Stomach (tissue), 8 donors: ENCODE measurements at regions not wholly inside any gene's neighbourhood (a gene's known extent, or its start where the extent isn't known, plus 50 kb on each side); places are given as distances from the start of the nearest gene placed in this dataset.

ENCODE experiments used
- DNase-seq, 2 donors: peaks; one replicate each; pipeline versions ENCODE4 v3.0.0 to v3.0.0-alpha.2; 2013 to 2019
- H3K27ac ChIP-seq, 5 donors: fragments of 200-600 bp in 4 of 5; sonication (generic) in 4 of 5; one replicate each; pipeline ENCODE4 v1.5.1; 2013 to 2019; ENCODE audit warnings: mild to moderate bottlenecking in 1 of 5, moderate library complexity in 1 of 5
- H3K27me3 ChIP-seq, 3 donors: fragments of 200-600 bp; sonication (generic); one replicate each; pipeline ENCODE4 v1.5.1; 2017 to 2019; ENCODE audit warnings: mixed run types in 1 of 3
- H3K36me3 ChIP-seq, 4 donors: fragments of 200-600 bp; sonication (generic); 1 replicate in 3 of 4; 2 replicates in 1 of 4; pipeline ENCODE4 v1.5.1; 2016 to 2019
- H3K4me1 ChIP-seq, 4 donors: fragments of 200-600 bp; sonication (generic); one replicate each; pipeline ENCODE4 v1.5.1; 2016 to 2019
- H3K4me3 ChIP-seq, 4 donors: fragments of 200-600 bp; sonication (generic) in 3 of 4; one replicate each; pipeline ENCODE4 v1.5.1; 2016 to 2019; ENCODE audit warnings: mild to moderate bottlenecking in 1 of 4
- H3K9me3 ChIP-seq, 4 donors: fragments of 200-600 bp; sonication (generic); one replicate each; pipeline ENCODE4 v1.5.1; 2016 to 2019
- EP300 ChIP-seq: sonication (generic); formaldehyde crosslinking; IDR thresholded peaks from one replicate; pipeline ENCODE4 v1.6.1; 2017; ENCODE audit warnings: antibody characterized with exemption
- POLR2A ChIP-seq, 4 donors: fragments of 450-650 bp; IDR thresholded peaks; one replicate each; pipeline ENCODE4 v1.6.1; 2016; ENCODE audit warnings: antibody characterized with exemption in 4 of 4, control low read depth in 2 of 4, mild to moderate bottlenecking in 1 of 4, moderate library complexity in 1 of 4
- POLR2AphosphoS5 ChIP-seq, 3 donors: sonication (generic); formaldehyde crosslinking; IDR thresholded peaks; one replicate each; pipeline ENCODE4 v1.6.1; 2016; ENCODE audit warnings: antibody characterized with exemption in 3 of 3
- WGBS, 5 donors: extraction: QIAGEN DNeasy Blood & Tissue Kit in 3 of 5; methylation state at CpG; one replicate each; pipeline versions ENCODE4 v1.1.5 to v1.1.7; 2013 to 2018; 5-methylcytosine and 5-hydroxymethylcytosine counted together
- intact Hi-C: fragments of 100-400 bp; cut with DNase I; formaldehyde crosslinking; loops from one replicate; pipeline ENCODE4 v1.15.1; 2023; ENCODE audit warnings: low total_unique reads
- TF ChIP-seq, protein P1 (sequence below), 7 experiments: fragments of 450-650 bp in 4 of 7; fragments of 200-600 bp in 3 of 7; sonication (generic) in 3 of 7; IDR thresholded peaks; one replicate each; pipeline ENCODE4 v1.5.1; 2016 to 2019; ENCODE audit warnings: antibody characterized with exemption in 7 of 7, control low read depth in 2 of 7, mild to moderate bottlenecking in 1 of 7
- donor health status: healthy with polysubstance abuse.
- donor health status: Bipolar disorder and iron deficiency.
- donor health status: healthy.

DNA sequence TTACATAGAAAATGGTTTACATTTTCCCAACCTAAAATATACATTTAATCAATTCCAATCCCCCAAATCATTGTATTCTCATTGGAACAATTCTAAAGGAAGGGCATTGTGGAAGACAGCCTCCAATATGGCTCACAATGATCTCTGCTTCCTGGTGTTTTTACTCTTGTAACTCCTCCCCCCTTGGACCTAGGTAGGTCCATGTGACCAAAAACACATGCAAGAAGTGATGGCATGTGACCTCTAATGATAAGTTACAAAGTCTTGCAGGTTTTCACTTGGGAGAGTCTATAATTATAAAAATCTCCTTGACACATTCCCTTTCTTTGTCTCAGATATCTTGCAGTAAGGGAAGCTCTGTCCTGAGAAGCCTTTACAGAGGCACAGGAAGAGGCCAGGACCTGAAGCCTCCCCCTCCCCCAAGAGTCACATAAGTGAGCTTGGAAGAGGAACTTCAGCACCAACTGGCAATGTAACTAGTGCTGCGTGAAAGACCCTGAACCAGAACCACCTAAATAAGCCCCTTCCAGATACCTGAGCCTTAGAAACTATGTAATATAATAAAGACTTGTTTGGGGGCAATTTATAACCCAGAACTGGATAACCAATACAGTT, 816.2 kb upstream of the ATXN8OS start:
- WGBS, 5 donors = 80 to 94% (median 91%) methylated on average over 1 of the region's 1 CpG

DNA sequence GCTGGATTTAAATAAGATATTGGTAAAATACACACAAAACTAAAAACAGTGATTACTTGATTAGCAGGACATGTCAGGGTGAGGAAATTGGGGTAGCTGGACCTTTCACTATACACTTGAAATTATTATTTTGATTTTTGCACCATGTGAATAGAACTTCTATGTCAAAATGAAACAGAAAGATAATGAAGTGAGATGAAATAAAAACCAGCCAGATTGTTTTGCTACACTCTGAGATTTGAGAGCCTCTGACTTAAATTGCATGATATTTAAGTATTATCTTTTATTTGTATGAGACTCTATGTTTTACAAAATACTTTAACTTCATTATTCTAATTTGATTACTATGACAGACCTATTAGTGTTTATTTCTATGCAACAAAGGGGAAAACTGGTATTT, 819.6 kb upstream of the ATXN8OS start:
- TF ChIP-seq, protein P1, sequence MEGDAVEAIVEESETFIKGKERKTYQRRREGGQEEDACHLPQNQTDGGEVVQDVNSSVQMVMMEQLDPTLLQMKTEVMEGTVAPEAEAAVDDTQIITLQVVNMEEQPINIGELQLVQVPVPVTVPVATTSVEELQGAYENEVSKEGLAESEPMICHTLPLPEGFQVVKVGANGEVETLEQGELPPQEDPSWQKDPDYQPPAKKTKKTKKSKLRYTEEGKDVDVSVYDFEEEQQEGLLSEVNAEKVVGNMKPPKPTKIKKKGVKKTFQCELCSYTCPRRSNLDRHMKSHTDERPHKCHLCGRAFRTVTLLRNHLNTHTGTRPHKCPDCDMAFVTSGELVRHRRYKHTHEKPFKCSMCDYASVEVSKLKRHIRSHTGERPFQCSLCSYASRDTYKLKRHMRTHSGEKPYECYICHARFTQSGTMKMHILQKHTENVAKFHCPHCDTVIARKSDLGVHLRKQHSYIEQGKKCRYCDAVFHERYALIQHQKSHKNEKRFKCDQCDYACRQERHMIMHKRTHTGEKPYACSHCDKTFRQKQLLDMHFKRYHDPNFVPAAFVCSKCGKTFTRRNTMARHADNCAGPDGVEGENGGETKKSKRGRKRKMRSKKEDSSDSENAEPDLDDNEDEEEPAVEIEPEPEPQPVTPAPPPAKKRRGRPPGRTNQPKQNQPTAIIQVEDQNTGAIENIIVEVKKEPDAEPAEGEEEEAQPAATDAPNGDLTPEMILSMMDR (IDR thresholded peaks at IDR 0.05) = no peak
- TF ChIP-seq POLR2A (IDR thresholded peaks at IDR 0.05) = no peak
- no peak for TF ChIP-seq EP300
- TF ChIP-seq POLR2AphosphoS5 (IDR thresholded peaks at IDR 0.05) = no peak
- DNase-seq = no peak
- Histone ChIP-seq H3K9me3 (no peaks in the 10 kb centered on the region), H3K27ac (no peak overlapping the region), H3K4me3 (no peak overlapping the region), H3K36me3 (no peaks in the 10 kb centered on the region), H3K4me1 (no peaks in the 10 kb centered on the region), H3K27me3 (no peaks in the 10 kb centered on the region)
- intact Hi-C loops = no loop called here

More for the DNA sequence above, 816.2 kb upstream of the ATXN8OS start:
- Histone ChIP-seq H3K36me3 (no peaks in the 10 kb centered on the region), H3K27me3 (no peaks in the 10 kb centered on the region), H3K27ac (no peak overlapping the region), H3K4me1 (no peaks in the 10 kb centered on the region), H3K9me3 (no peaks in the 10 kb centered on the region), H3K4me3 (no peak overlapping the region)
- no peak for DNase-seq
- intact Hi-C loops = no loop called here
- no peak for TF ChIP-seq EP300
- TF ChIP-seq POLR2AphosphoS5 (IDR thresholded peaks at IDR 0.05) = no peak
- TF ChIP-seq POLR2A (IDR thresholded peaks at IDR 0.05) = no peak

DNA sequence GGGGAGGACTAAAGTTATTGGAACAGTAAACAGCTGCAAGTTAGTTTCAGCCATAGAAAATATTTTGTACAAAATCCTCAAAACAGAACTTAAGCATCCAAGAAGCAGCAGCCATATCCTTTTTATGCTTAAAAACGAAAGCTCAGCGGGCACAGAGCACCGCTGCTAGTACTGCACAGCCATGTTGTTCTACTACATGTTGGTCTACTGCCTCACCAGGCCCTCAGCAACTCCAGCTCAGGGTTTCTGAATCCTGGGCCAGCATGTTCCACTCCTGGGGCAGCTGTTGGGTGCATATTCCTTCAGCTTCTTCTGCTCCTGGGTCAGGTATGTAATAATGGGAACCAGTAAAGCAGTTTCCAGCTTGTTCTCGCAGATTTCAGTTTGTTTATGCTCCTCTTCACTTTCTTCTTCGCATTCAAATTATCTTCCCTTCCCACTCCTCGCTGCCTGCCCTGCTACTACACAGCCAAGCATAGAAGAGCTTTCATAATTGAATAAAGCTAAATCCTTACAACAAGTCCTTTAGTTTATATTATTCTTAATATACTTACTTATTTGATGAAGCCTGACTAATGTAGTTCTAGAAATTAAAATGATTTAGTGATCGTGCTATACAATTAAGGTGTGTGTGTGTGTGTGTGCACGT, 820.5 kb upstream of the ATXN8OS start:
- 80 to 88% (median 87%) methylated on average over 8 of the region's 8 CpGs for WGBS, 5 donors
- Histone ChIP-seq H3K27me3 (no peaks in the 10 kb centered on the region), H3K36me3 (no peaks in the 10 kb centered on the region), H3K27ac (no peak overlapping the region), H3K9me3 (no peaks in the 10 kb centered on the region), H3K4me1 (no peaks in the 10 kb centered on the region), H3K4me3 (no peak overlapping the region)
- no peak for DNase-seq
- TF ChIP-seq EP300 (no peak), POLR2A (IDR thresholded peaks at IDR 0.05) (no peak), POLR2AphosphoS5 (IDR thresholded peaks at IDR 0.05) (no peak)
- TF ChIP-seq, protein P1 (IDR thresholded peaks at IDR 0.05) = no peak
- intact Hi-C loops = no loop called here

DNA sequence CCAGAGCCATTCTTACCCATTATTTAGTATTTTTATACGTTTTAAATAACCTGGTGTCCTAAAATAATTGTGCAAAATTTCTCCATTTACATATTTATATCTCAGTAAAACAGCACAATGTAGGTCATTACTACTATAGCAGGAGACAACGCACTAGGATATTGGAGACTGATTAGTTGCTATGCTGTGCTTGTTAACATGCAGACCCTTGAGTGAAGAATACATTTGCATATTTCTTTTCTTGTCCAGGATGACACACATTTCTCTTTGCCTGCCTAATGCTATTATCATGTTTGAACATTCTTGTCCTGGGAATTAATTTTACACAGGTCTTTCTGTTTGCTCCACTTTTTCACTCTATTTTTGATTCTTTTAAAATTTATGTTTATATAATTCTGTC, 823.8 kb upstream of the ATXN8OS start:
- intact Hi-C loops = no loop called here
- 62 to 73% (median 65%) methylated on average over 2 of the region's 2 CpGs for WGBS, 5 donors

More for the DNA sequence above, 823.8 kb upstream of the ATXN8OS start:
- DNase-seq = no peak
- H3K27ac ChIP-seq = no peak overlapping the region
- TF ChIP-seq POLR2A (IDR thresholded peaks at IDR 0.05) (no peak), EP300 (no peak), POLR2AphosphoS5 (IDR thresholded peaks at IDR 0.05) (no peak)
- TF ChIP-seq, protein P1 (IDR thresholded peaks at IDR 0.05) = no peak
- H3K27me3 ChIP-seq = no peaks in the 10 kb centered on the region
- no peaks in the 10 kb centered on the region for H3K9me3 ChIP-seq
- H3K36me3 ChIP-seq = no peaks in the 10 kb centered on the region
- H3K4me3 ChIP-seq = no peak overlapping the region
- H3K4me1 ChIP-seq = no peaks in the 10 kb centered on the region
